Astrocyte of the cerebellum (primary cell): ENCODE measurements at regions not wholly inside any gene's neighbourhood (a gene's known extent, or its start where the extent isn't known, plus 50 kb on each side); places are given as distances from the start of the nearest gene placed in this dataset.

Experiments used
- DNase-seq: peaks from one replicate; pipeline ENCODE4 v3.0.0-alpha.2; 2011; ENCODE audit warnings: low read depth
- H3K4me3 ChIP-seq: 2 replicates; pipeline ENCODE4 v1.5.1; 2011; ENCODE audit warnings: mild to moderate bottlenecking, low read depth, low read length, moderate library complexity
- in situ Hi-C: cut with HindIII; loops from 2 replicates; pipeline ENCODE4 v1.10.0; 2017; ENCODE audit warnings: low sequenced_read_pairs
- TF ChIP-seq, protein P1 (sequence below): IDR thresholded peaks from 2 replicates; pipeline ENCODE4 v1.5.1; 2012; ENCODE audit warnings: low read length, low read depth, moderate library complexity, mild to moderate bottlenecking; ENCODE audit errors: missing control alignments

DNA sequence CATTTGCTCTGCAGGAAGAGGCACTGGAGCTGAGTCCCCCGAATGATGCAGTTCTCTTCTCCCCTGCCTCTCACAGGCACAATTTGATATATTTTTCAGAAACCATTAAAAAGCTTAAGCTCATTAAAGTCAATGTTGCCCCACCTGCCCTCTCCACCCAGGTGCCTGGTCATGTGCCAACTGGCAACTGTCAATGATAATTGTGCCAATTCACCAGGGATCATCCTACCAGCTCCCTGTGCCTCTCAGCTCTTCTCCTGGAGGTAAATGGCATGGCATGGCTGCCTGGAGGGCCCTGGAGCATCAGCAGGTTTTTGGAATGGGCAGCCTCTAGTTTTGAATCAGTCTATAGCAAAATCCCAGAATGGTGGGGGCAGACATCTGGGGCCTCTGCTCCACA, 279.6 kb upstream of the ID2 start:
- TF ChIP-seq, protein P1, sequence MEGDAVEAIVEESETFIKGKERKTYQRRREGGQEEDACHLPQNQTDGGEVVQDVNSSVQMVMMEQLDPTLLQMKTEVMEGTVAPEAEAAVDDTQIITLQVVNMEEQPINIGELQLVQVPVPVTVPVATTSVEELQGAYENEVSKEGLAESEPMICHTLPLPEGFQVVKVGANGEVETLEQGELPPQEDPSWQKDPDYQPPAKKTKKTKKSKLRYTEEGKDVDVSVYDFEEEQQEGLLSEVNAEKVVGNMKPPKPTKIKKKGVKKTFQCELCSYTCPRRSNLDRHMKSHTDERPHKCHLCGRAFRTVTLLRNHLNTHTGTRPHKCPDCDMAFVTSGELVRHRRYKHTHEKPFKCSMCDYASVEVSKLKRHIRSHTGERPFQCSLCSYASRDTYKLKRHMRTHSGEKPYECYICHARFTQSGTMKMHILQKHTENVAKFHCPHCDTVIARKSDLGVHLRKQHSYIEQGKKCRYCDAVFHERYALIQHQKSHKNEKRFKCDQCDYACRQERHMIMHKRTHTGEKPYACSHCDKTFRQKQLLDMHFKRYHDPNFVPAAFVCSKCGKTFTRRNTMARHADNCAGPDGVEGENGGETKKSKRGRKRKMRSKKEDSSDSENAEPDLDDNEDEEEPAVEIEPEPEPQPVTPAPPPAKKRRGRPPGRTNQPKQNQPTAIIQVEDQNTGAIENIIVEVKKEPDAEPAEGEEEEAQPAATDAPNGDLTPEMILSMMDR, result no peak
- in situ Hi-C loops, result no loop called here
- H3K4me3 ChIP-seq, result no peak overlapping the region
- DNase-seq, result no peak

DNA sequence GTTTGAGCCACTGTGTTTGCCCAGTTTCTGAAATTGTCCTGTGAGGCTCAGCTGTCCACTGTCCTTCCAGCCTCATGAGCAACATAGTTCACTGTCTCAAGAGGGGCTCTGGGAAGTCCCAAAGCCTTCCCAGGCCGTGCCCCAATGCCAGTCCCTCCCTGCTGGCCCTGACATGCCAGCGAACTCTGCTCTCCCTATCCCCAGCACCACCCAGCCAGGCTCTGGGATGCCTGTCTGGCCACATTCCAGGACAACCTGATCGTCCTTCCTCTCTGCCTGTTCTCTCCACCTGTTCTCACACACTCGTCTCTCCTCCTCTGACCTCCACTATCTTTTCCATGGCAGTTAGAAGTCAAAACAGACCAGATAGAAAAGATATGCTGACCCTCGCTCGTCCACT, 278.0 kb upstream of the ID2 start:
- H3K4me3 ChIP-seq, result no peak overlapping the region
- TF ChIP-seq, protein P1, result no peak
- no peak for DNase-seq
- in situ Hi-C loops, result no loop called here

DNA sequence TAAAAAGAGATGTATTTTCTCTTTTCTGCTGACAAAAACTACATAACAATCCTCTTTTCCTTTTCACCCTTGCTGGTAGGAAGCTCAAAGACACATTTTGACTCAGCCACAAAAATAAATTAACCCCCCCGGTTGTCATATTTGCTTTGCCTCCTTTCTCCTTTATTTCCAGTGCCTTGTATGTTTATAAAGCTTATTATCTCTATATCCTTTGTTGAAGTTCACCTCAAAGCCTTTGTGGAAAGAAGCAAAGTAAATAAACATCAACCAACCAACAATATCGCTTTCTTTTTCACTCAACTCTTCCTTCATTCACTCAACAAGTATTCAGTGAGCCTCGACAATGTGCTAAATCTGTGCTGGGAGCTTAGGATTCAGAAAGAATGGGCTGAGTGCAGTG, 276.5 kb upstream of the ID2 start:
- in situ Hi-C loops, result no loop called here
- TF ChIP-seq, protein P1, result no peak
- no peak for DNase-seq
- no peak overlapping the region for H3K4me3 ChIP-seq

DNA sequence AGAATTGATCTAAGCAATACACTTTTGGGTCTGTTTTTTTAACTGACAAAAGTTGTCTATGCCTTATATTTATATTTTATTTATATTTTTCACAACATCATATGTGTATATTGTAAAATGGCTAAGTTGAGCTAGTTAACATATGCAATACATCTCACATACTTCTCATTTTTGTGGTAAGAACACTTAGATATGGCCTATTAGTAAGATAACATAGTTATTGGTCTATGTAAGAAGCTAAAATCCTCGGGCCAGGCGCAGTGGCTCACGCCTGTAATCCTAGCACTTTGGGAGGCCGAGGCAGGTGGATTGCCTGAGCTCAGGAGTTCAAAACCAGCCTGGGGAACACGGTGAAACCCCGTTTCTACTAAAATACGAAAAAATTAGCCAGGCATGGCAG, 275.6 kb upstream of the ID2 start:
- no peak for DNase-seq
- in situ Hi-C loops, result no loop called here
- no peak overlapping the region for H3K4me3 ChIP-seq
- TF ChIP-seq, protein P1, result no peak

DNA sequence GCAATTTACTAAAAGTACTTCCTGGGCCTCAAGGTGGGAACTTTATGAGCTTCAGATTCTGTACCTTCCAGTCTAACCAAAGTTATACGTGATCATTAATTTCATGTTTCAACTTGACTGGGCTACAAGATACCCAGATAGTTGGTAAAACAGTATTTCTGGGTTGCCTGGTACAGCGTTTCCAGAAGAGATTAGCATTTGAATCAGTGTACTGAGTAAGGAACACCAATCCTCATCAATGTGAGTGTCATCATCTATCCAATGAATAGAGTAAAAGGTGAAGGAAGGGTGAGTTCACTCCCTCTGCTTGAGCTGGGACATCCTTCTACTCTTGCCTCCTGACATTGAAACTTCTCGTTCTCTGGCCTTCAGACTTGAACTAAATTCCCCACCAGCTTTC, 274.5 kb upstream of the ID2 start:
- TF ChIP-seq, protein P1, result no peak
- in situ Hi-C loops, result no loop called here
- no peak overlapping the region for H3K4me3 ChIP-seq
- no peak for DNase-seq

DNA sequence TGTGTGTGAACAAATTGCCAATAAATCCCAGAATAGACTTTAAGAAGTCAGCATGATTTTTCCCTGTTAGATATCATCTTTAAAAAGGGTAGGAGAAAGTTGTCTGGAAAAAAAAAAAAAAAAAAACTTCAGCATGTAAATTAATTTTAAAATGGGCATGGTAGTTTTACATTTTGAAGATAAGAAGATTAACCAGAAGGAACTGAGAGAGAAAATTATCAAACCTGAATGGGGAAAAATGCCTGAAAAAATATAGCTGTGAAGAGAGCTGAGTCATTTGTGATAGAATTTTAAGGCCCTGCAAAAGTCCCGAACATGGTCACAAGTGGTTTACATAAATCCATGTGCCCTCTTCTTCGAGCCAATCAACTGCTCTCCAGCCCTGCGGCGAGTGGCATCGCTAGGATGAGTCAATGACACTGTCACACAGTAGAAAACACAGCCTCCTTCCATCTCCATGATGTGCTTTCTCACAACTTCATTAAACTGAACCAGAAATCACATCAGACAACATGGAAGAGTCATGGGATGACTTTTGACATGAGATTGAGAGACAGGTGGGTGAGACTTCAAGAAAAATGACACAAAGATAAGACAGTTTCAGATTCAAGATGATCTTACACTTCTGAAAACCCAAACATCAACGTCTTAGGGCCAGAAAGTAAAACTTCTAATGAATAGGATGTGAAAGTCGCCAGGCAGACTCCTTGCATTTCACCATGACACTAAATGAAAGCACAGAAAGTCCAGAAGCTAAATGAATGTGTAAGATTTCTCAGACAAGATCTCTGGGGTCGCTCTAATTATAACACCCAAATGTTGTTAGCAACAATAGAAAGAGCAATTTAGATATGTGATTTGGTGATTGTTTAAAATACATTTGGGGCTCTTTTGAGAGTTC, 273.0 kb upstream of the ID2 start:
- no peak for DNase-seq
- no peak overlapping the region for H3K4me3 ChIP-seq
- in situ Hi-C loops, result no loop called here
- TF ChIP-seq, protein P1, result no peak
